Osteocyte (in vitro differentiated cells): ENCODE measurements at regions not wholly inside any gene's neighbourhood (a gene's known extent, or its start where the extent isn't known, plus 50 kb on each side); places are given as distances from the start of the nearest gene placed in this dataset.

Experiments
- DNase-seq: peaks from one replicate; pipeline ENCODE4 v3.0.0; 2021; ENCODE audit warnings: mixed read lengths; ENCODE audit not compliant: unreplicated experiment; ENCODE audit errors: extremely low spot score
- H3K27ac Mint-ChIP-seq: one replicate; pipeline ENCODE4 v1.8.0; 2021; ENCODE audit warnings: mild to moderate bottlenecking, mixed read lengths; ENCODE audit not compliant: unreplicated experiment
- H3K27me3 Mint-ChIP-seq: one replicate; pipeline ENCODE4 v1.8.0; 2021; ENCODE audit warnings: mixed read lengths; ENCODE audit not compliant: unreplicated experiment
- H3K36me3 Mint-ChIP-seq: one replicate; pipeline ENCODE4 v1.8.0; 2021; ENCODE audit warnings: mixed read lengths; ENCODE audit not compliant: unreplicated experiment
- H3K4me1 Mint-ChIP-seq: one replicate; pipeline ENCODE4 v1.8.0; 2021; ENCODE audit warnings: mixed read lengths; ENCODE audit not compliant: unreplicated experiment
- H3K4me3 Mint-ChIP-seq: one replicate; pipeline ENCODE4 v1.8.0; 2021; ENCODE audit warnings: mild to moderate bottlenecking, moderate library complexity, mixed read lengths; ENCODE audit not compliant: unreplicated experiment
- H3K9me3 Mint-ChIP-seq: one replicate; pipeline ENCODE4 v1.8.0; 2021; ENCODE audit warnings: mixed read lengths; ENCODE audit not compliant: unreplicated experiment
- CTCF ChIP-seq: fragments of 200-600 bp; sonication (generic); IDR thresholded peaks from 2 replicates; pipeline ENCODE4 v1.5.0; 2021; ENCODE audit warnings: antibody characterized with exemption, mild to moderate bottlenecking, moderate library complexity

- Mint-ChIP-seq H3K27ac (peak overlapping the region; percentile 52), H3K27me3 (no peaks in the 10 kb centered on the region), H3K4me3 (no peak overlapping the region), H3K4me1 (peaks cover 7% of the 10 kb centered on the region), H3K36me3 (no peaks in the 10 kb centered on the region), H3K9me3 (no peaks in the 10 kb centered on the region)
- no peak for TF ChIP-seq CTCF
- no peak for DNase-seq
These were observed 439.1 kb downstream of the METTL15 start for GRCh38 chr11:28547321-28547741.

- no peak for TF ChIP-seq CTCF
- no peak for DNase-seq
- no peaks in the 10 kb centered on the region for H3K27me3 Mint-ChIP-seq
- peaks cover 7% of the 10 kb centered on the region for H3K4me1 Mint-ChIP-seq
- H3K4me3 Mint-ChIP-seq, result no peak overlapping the region
- H3K27ac Mint-ChIP-seq, result no peak overlapping the region
- no peaks in the 10 kb centered on the region for H3K9me3 Mint-ChIP-seq
- no peaks in the 10 kb centered on the region for H3K36me3 Mint-ChIP-seq
These were observed 437.3 kb downstream of the METTL15 start for GRCh38 chr11:28545536-28545935.

GRCh38 chr11:28542561-28542960 is 434.4 kb downstream of the METTL15 start:
- no peaks in the 10 kb centered on the region for H3K36me3 Mint-ChIP-seq
- no peaks in the 10 kb centered on the region for H3K9me3 Mint-ChIP-seq
- no peak overlapping the region for H3K4me3 Mint-ChIP-seq
- no peaks in the 10 kb centered on the region for H3K27me3 Mint-ChIP-seq
- H3K4me1 Mint-ChIP-seq, result peaks cover 4% of the 10 kb centered on the region
- H3K27ac Mint-ChIP-seq, result no peak overlapping the region
- TF ChIP-seq CTCF, result no peak
- no peak for DNase-seq

- no peak overlapping the region for H3K27ac Mint-ChIP-seq
- DNase-seq, result no peak
- H3K27me3 Mint-ChIP-seq, result no peaks in the 10 kb centered on the region
- H3K36me3 Mint-ChIP-seq, result no peaks in the 10 kb centered on the region
- no peak overlapping the region for H3K4me3 Mint-ChIP-seq
- H3K9me3 Mint-ChIP-seq, result peaks cover 6% of the 10 kb centered on the region
- no peak for TF ChIP-seq CTCF
- H3K4me1 Mint-ChIP-seq, result peaks cover 3% of the 10 kb centered on the region
These were observed 431.2 kb downstream of the METTL15 start for GRCh38 chr11:28539239-28540030.

- Mint-ChIP-seq H3K27me3 (no peaks in the 10 kb centered on the region), H3K36me3 (no peaks in the 10 kb centered on the region), H3K9me3 (peaks cover 6% of the 10 kb centered on the region), H3K4me1 (peaks cover 3% of the 10 kb centered on the region), H3K4me3 (no peak overlapping the region), H3K27ac (no peak overlapping the region)
- no peak for TF ChIP-seq CTCF
- DNase-seq, result no peak
These were observed 429.6 kb downstream of the METTL15 start for GRCh38 chr11:28537822-28538221.
